ENCODE measurements at regions not wholly inside any gene's neighbourhood (a gene's known extent, or its start where the extent isn't known, plus 50 kb on each side); places are given as distances from the start of the nearest gene placed in this dataset.

GRCh38 chr7:96484091-96484490 is 162.2 kb upstream of the SLC25A13 start:
- Mint-ChIP-seq H3K4me1 (no peaks in the 10 kb centered on the region), H3K27ac (no peak overlapping the region), H3K27me3 (ENCODE audit: low read depth) (no peaks in the 10 kb centered on the region), H3K9me3 (no peaks in the 10 kb centered on the region), H3K4me3 (no peak overlapping the region), H3K36me3 (ENCODE audit: low read depth) (no peaks in the 10 kb centered on the region)
- TF ChIP-seq CTCF (IDR thresholded peaks at IDR 0.05; ENCODE audit: unreplicated experiment in 3 of 3), result no peak

GRCh38 chr7:96481796-96482195 is 159.9 kb upstream of the SLC25A13 start:
- Mint-ChIP-seq H3K9me3 (no peaks in the 10 kb centered on the region), H3K4me1 (no peaks in the 10 kb centered on the region), H3K36me3 (ENCODE audit: low read depth) (no peaks in the 10 kb centered on the region), H3K27me3 (ENCODE audit: low read depth) (no peaks in the 10 kb centered on the region), H3K27ac (no peak overlapping the region), H3K4me3 (no peak overlapping the region)
- TF ChIP-seq CTCF (IDR thresholded peaks at IDR 0.05; ENCODE audit: unreplicated experiment in 3 of 3), result no peak

- H3K27ac Mint-ChIP-seq, result no peak overlapping the region
- no peaks in the 10 kb centered on the region for H3K36me3 Mint-ChIP-seq (ENCODE audit: low read depth)
- no peaks in the 10 kb centered on the region for H3K9me3 Mint-ChIP-seq
- H3K4me1 Mint-ChIP-seq, result no peaks in the 10 kb centered on the region
- no peak overlapping the region for H3K4me3 Mint-ChIP-seq
- no peaks in the 10 kb centered on the region for H3K27me3 Mint-ChIP-seq (ENCODE audit: low read depth)
- no peak for TF ChIP-seq CTCF (IDR thresholded peaks at IDR 0.05; ENCODE audit: unreplicated experiment in 3 of 3)
Measured at GRCh38 chr7:96479015-96479645, 157.2 kb upstream of the SLC25A13 start.

- Mint-ChIP-seq H3K9me3 (peaks cover 15% of the 10 kb centered on the region), H3K4me3 (no peak overlapping the region), H3K36me3 (ENCODE audit: low read depth) (no peaks in the 10 kb centered on the region), H3K27me3 (ENCODE audit: low read depth) (no peaks in the 10 kb centered on the region), H3K27ac (no peak overlapping the region), H3K4me1 (no peaks in the 10 kb centered on the region)
- no peak for TF ChIP-seq CTCF (IDR thresholded peaks at IDR 0.05; ENCODE audit: unreplicated experiment in 3 of 3)
Measured at GRCh38 chr7:96471606-96472005, 149.7 kb upstream of the SLC25A13 start.

- Mint-ChIP-seq H3K27me3 (ENCODE audit: low read depth) (no peaks in the 10 kb centered on the region), H3K4me1 (no peaks in the 10 kb centered on the region), H3K36me3 (ENCODE audit: low read depth) (no peaks in the 10 kb centered on the region), H3K27ac (no peak overlapping the region), H3K4me3 (no peak overlapping the region), H3K9me3 (no peaks in the 10 kb centered on the region)
- TF ChIP-seq CTCF (IDR thresholded peaks at IDR 0.05; ENCODE audit: unreplicated experiment in 3 of 3), result no peak
Measured at GRCh38 chr7:96452146-96452545, 130.2 kb upstream of the SLC25A13 start.

- Mint-ChIP-seq H3K27me3 (ENCODE audit: low read depth) (peaks cover 3% of the 10 kb centered on the region), H3K4me1 (no peaks in the 10 kb centered on the region), H3K9me3 (no peaks in the 10 kb centered on the region), H3K4me3 (no peak overlapping the region), H3K27ac (no peak overlapping the region), H3K36me3 (ENCODE audit: low read depth) (no peaks in the 10 kb centered on the region)
- no peak for TF ChIP-seq CTCF (IDR thresholded peaks at IDR 0.05; ENCODE audit: unreplicated experiment in 3 of 3)
Measured at GRCh38 chr7:96449094-96449493, 127.2 kb upstream of the SLC25A13 start.
